ENCODE measurements at regions not wholly inside any gene's neighbourhood (a gene's known extent, or its start where the extent isn't known, plus 50 kb on each side); places are given as distances from the start of the nearest gene placed in this dataset.
A peak's percentile ranks its signal among the peaks of the same experiment; 100 is the strongest.

- no peak for DNase-seq (ENCODE audit: low read depth)
Measured at GRCh38 chr13:103973740-103974139, 907.5 kb upstream of the SLC10A2 start.

DNA sequence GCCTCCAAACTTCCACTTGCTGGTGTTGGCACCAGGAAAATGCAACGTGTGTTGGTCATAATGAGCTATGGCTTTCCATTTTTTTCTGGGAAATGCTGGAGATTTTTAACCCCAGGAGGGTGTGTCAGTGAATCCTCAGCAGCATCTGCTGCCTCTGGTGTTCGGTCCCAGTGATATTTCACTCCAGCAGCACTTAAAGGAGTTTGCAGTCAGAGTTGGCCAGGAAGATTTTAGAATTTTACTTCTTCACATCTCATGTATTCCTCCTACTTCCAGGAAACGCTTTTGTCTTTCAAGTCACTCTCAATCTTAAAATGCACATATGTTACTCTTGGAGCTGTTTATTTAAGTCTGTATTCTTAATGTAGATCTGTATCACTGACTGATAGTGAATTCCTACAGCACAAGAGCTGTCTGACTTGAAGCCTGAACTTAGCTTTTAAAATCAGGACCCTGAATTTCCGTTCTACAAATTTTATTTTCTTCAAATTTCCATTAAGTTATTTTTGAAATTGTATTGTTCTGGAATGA lies 903.4 kb upstream of the SLC10A2 start:
- DNase-seq (ENCODE audit: low read depth), result no peak

GRCh38 chr13:103965506-103966243 lies 899.5 kb upstream of the SLC10A2 start:
- no peak for DNase-seq (ENCODE audit: low read depth)

- no peak for DNase-seq (ENCODE audit: low read depth)
Measured at GRCh38 chr13:103961784-103962183, 895.6 kb upstream of the SLC10A2 start.

DNA sequence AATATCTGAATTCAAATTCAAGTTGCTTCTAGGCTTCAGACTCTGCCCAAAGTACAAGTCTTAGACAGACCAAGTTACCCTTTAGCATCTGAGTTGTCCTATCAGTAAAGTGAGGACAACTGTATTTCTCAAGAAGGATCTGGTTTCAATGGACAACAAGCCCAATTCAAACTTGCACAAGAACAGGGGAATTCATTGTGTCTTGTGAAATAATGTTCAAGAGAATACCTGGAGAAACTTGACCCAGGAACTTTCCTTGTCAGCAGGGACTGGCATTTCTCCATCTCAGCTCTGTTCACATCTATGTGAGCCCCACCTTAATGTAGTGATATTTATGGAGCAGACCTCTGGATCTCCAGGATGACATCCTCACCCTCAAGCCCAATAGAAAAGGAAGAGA lies 894.9 kb upstream of the SLC10A2 start:
- no peak for DNase-seq (ENCODE audit: low read depth)

DNA sequence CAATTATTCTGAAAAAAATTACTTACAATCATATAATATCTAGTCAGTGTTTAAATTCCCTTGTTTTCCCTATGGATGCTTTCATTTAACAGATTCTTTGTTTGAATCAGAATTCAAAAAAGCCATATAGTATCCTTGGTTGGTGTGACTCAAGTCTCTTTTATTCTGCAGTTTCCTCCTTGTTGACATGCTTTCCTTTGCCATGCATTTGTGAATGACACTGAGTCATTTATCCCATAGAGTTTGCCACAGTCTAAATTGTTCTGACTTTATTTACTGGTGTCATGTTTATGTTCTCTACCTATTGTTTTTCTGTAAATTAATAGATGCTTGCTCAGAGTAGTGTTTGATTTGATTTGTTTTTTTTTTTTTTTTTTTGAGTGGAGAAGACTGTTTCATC lies 893.8 kb upstream of the SLC10A2 start:
- DNase-seq (ENCODE audit: low read depth), result peak; percentile 18

GRCh38 chr13:103958691-103959090 lies 892.5 kb upstream of the SLC10A2 start:
- no peak for DNase-seq (ENCODE audit: low read depth)

GRCh38 chr13:103957939-103958338 lies 891.7 kb upstream of the SLC10A2 start:
- no peak for DNase-seq (ENCODE audit: low read depth)

DNA sequence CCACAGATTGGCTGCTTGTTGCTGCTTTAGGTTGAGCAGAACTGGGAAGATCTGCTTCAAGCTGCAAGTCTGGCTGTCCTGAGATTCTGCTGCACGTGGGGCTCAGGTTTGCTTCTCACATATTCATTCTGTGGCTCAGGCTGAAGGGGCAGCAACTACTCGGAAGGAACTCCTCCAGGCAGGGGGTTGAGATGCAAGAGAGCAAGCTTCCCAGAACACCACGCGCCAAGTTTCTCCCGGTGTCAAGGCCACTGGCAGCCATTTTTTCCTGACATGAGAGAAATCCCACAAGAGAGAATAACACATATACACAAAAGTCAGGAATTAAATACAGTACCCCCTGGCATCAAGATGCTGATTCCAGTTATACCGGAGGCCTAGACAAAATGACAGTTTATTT lies 887.6 kb upstream of the SLC10A2 start:
- DNase-seq (ENCODE audit: low read depth), result no peak

DNA sequence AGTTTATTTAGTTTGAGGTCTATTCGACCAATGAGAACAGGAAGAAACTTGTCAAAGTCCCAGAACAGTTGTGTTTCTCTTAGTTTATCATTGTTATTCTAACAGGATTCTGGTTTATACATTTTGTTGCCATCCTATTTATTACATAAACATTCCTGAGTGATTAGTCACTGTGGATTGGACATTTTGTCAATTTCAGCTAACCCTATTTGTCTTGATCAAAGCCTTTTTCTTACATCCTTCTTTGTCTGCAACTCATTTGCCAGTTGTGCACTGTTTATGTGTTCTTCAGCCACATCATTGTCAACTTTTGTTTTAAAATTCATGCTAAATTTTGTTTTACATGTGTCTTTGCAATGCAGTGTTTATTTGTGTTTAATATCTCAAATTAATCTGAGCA lies 886.0 kb upstream of the SLC10A2 start:
- peak; percentile 27 for DNase-seq (ENCODE audit: low read depth)

- DNase-seq (ENCODE audit: low read depth), result no peak
Measured at GRCh38 chr13:103948426-103948825, 882.2 kb upstream of the SLC10A2 start.

GRCh38 chr13:103945836-103946235 lies 879.6 kb upstream of the SLC10A2 start:
- no peak for DNase-seq (ENCODE audit: low read depth)

GRCh38 chr13:103941506-103942140 lies 875.4 kb upstream of the SLC10A2 start:
- no peak for DNase-seq (ENCODE audit: low read depth)

DNA sequence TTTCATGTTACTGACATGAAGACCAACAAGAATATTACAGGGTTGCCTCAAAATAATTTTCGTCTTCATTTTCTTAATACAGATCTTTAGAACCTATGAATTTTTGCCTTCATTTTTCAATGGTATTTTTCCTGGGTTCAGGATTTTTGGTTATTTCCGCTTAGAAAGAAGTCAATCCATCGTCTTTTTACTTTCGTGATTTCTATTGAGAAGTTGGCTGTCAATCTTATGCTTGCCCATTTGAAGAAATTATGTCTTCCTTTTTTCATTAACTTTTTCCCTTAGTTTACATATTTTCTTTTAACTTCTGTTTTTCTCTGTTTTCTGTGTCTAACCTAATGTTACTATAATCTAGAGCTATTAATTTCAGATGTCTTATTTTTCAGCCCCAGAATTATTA lies 868.9 kb upstream of the SLC10A2 start:
- peak; percentile 2 for DNase-seq (ENCODE audit: low read depth)

DNA sequence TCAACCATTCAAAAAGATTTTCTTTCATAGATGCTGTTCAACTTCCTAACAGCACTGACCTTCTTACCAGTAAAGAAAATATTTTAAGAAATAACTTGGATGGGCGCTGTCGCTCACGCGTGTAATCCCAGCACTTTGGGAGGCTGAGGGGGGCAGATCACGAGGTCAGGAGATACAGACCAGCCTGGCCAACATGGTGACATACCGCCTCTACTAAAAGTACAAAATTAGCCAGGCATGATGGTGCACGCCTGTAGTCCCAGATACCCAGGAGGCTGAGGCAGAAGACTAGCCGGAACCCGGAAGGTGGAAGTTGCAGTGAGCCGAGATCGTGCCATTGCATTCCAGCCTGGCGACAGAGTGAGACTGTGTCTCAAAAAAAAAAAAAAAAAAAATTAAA lies 865.7 kb upstream of the SLC10A2 start:
- DNase-seq (ENCODE audit: low read depth), result no peak

GRCh38 chr13:103931331-103931845 lies 865.2 kb upstream of the SLC10A2 start:
- DNase-seq (ENCODE audit: low read depth), result no peak

- no peak for DNase-seq (ENCODE audit: low read depth)
Measured at GRCh38 chr13:103926118-103926517, 859.9 kb upstream of the SLC10A2 start.

DNA sequence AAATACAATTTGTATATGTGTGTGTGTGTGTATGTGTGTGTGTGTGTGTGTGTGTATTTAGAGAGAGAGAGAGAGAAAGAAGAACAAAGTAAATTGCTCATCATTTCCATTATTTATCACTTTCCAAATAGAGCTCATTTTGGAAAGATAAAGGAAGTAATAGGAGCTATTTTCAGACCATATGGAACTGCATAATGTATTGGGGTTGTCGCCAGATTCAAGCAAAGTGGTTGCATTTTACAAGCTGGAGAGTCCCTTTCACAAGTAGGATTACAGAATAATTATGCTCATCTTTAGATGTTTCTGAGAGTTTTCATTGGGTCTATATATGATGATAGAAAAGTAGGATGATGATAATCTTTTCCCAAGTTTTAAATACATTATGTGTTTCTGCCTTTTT lies 842.7 kb upstream of the SLC10A2 start:
- no peak for DNase-seq (ENCODE audit: low read depth)

- no peak for DNase-seq (ENCODE audit: low read depth)
Measured at GRCh38 chr13:103908274-103908673, 842.1 kb upstream of the SLC10A2 start.

- DNase-seq (ENCODE audit: low read depth), result no peak
Measured at GRCh38 chr13:103903790-103904189, 837.6 kb upstream of the SLC10A2 start.

DNA sequence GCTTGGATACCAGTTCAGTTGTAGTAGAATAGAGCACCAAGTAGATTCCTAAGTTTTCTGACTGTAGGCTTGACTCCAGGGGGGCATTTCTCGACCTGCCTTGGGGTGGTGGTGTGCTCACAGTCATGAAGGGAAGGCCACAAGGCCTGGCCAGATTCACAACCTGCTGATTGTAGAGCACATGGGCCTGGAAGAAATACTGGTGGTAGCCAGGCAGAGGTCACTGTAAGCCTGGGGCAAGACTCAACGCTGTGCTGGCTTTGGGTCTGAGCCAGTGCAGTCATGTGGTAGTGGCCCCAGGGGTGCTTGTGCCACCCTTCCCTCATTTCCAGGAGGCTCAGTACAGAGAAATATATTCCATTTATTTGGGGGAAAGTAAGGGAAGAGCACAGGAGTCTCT lies 832.3 kb upstream of the SLC10A2 start:
- DNase-seq (ENCODE audit: low read depth), result no peak

DNA sequence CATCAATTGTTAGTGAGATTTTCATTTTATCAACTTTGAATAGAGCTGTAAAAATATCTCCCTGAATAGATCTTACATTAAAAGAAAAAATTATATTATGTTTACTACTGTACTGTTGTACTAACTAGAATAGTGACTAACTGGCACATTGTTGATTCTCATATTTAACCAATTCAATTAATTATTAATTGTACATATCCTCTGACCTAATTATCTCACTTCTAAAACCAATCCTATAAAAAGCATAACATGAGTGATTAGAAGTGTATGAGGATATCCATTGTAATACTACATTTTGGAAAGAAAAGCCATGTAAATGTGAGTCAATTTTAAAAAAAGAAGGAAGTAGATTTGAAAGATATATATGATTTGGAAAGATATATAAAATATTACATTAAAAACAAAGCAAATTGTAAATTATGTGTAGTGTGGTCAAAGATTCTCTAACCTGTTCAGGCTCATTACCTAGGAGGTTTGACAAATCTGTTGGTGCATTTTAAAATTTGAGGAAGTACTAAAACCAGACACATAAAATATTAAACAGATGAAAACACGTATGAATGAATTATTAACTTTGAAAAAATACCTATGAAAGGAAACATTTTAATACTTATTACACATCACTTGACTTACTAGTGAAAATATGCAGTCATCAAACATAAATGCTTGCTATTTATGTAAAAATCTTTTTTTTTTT lies 829.8 kb upstream of the SLC10A2 start:
- DNase-seq (ENCODE audit: low read depth), result no peak

GRCh38 chr13:103894626-103895025 lies 828.4 kb upstream of the SLC10A2 start:
- no peak for DNase-seq (ENCODE audit: low read depth)

All from ELR (cell line).